Sciatic nerve (tissue), 2 donors: ENCODE measurements at regions not wholly inside any gene's neighbourhood (a gene's known extent, or its start where the extent isn't known, plus 50 kb on each side); places are given as distances from the start of the nearest gene placed in this dataset.
"Not testable (repeated sequence)": the region's sequence is repeated elsewhere in the genome, so short reads cannot be mapped to it uniquely, and the experiment has no call there.

Experiments
- ATAC-seq: fragments of 200-7000 bp; cut with Tn5 transposase; one replicate; pipeline ENCODE4 v1.9.1; 2020; ENCODE audit warnings: mild to moderate bottlenecking, moderate library complexity
- DNase-seq: peaks from one replicate; pipeline ENCODE4 v3.0.0-alpha.2; 2020; ENCODE audit warnings: low spot score
- intact Hi-C: fragments of 100-400 bp; cut with DNase I; formaldehyde crosslinking; loops from one replicate; pipeline ENCODE4 v1.14.2; 2022
- donor health status: DM: no; HTN: no; CAD: no.
- donor health status: DM: no; HTN: no; CAD: no.

GRCh38 chr5:14942212-14942611 is 70.6 kb upstream of the ANKH start:
- DNase-seq (no peak), ATAC-seq (no peak)
- intact Hi-C loops: no loop called here

DNA sequence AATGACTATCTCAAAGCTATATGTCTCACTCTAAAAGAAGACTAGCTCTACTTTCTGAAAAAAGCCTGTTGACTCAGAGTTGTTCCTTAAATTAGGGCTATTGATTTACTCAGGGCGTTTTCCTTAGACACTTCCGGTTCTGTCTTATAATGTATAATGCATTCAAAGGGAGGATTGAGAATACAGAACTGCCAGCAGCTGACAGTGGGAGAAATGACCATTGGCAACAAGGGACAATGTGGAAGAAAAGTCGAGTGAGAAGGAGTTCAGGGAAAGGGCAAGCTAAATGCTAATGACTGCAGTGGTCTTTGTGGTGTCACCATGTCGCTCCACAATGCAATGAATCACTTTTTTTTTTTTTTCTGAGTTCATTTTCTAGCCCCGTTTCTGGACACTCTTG is 65.7 kb upstream of the ANKH start:
- ATAC-seq (peak; percentile 49), DNase-seq (no peak)
- intact Hi-C loops: no loop called here

DNA sequence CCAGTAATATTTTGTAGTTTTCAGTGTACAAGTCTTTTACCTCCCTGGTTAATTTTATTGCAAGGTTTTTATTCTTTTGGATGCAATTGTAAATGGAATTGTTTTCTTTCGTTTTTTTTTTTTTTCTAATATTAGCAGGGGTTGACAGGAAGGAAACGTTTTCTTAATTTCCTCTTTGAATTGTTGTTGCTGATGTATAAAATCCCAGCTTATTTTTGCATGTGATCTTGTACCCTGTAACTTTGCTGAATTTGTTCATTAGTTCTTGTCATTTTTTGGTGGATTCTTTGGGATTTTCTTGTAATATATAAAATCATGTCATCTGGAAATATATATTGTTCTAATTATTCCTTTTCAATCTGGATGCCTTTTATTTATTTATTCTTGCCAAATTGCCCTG is 65.0 kb upstream of the ANKH start:
- intact Hi-C loops: no loop called here
- DNase-seq (no peak), ATAC-seq (no peak)

DNA sequence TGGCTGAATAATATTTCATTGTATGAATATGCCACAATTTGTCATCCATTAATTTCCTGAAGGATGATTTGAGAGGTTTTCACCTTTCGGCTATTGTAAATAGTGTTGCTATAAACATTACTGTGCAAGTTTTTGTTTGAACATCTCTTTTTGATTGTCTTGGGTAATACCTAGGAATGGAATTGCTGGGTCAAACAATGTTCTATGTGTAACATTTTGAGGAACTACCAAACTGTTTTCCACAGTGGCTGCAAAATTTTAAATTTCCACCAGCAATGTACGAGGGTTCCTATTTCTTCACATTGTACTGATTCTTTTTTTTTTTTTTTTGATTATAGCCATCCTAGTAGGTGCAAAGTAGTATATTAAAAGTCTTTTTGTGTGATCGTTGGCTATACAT is 63.8 kb upstream of the ANKH start:
- ATAC-seq: peak; percentile 30
- intact Hi-C loops: no loop called here
- DNase-seq: no peak

DNA sequence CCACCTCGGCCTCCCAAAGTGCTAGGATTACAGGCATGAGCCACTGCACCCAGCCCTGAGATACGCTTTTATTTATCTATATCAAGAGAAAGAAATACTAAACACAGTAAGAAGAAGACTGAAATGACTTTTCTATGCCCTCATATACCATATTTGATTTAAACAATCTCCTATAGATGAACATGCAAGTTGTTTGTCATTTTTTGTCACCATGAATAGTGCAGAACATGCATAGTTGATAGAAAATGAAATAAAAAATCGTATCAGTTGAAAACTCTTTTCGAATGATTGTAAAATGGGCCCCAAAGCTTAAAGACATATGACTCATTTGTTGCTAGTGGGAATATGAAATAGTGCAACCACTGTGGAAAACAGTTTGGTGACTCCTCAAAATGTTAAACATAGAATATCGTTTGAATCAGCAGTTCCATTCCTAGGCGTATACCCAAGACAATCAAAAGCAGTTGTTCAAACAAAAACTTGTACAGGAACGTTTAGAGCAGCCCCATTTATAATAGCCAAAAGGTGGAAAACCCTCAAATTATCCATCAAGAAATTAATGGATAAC is 61.4 kb upstream of the ANKH start:
- DNase-seq (no peak), ATAC-seq (no peak)
- intact Hi-C loops: no loop called here

DNA sequence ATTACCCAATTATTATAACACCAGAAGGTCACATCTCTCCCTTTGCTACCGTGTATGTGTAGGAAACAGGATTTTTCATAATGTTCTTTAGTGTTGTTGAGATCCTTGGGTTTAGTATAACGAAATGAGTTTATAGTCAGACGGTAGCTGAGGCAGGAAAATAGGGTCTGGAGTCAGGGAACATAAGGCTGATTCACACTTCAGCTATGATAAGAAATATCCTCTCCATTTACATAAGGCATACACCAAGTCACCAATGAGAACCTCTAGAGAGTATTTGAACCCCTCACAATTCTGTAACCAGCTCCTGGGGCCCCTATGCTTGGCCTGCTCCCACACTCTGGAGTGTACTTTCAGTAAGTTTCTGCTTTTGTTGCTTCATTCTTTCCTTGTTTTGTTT is 58.9 kb upstream of the ANKH start:
- ATAC-seq: no peak
- no peak for DNase-seq
- intact Hi-C loops: no loop called here

DNA sequence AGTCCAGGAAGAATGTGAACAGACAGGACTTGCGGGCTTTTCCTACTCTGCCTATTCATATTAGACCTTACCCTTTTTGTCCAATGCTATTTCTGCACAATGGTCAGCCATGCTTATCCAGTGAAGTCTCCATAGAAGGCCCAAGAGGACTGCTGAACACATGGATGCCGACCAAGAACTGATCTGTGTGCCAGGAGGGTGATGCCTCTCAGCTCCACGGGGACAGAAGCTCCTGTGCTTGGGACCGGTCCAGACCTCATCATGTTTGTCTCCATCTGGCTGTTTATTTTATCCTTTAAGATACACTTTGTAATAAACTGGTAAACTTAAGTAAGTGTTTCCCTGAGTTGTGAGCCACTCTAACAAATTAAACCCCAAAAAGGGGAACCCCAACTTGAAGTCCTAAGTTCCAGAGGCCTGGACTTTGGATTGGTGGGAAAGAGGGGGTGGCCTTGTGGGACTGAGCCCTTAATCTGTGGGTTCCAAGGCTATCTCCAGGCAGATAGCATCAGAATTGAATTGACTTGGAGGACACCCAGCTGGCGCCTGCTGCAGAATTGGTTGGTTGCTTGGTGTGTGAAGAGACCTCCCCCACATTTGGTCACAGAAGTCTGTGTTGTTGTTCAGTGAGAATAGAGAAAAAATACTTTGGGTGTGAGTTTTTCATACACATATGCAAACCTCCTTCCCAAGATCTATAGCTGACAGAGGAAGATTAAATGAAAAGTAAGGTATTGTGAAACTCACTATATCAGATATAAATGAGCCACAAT is 57.9 kb upstream of the ANKH start:
- intact Hi-C loops: loop anchor here (10.0 kb wide), 1 partner anchor 55 kb away; the partner anchor contains the start of gene ANKH
- no peak for DNase-seq
- no peak for ATAC-seq

DNA sequence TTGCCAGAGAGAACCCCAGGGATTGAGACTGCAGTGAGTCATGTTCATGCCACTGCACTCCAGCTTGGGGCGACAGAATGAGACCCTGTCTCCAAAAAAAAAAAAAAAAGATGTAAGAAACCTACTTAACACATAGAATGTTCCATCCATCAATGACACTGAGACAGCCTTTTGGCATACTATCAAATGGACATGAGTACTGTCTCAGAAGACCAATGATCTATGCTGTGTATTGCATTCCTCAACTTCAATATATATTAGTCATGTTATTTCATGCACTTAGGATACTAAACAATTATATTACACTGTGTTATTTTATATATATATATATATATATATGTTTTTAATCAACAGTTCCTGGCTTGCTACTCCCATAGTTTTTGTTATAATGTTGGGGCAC is 57.1 kb upstream of the ANKH start:
- DNase-seq (no peak), ATAC-seq (no peak)
- intact Hi-C loops: loop anchor here (10.0 kb wide), 1 partner anchor 54 kb away; the partner anchor contains the start of gene ANKH

GRCh38 chr5:14925326-14925725 is 53.7 kb upstream of the ANKH start:
- intact Hi-C loops: loop anchor here (10.0 kb wide), 1 partner anchor 51 kb away; the partner anchor contains the start of gene ANKH
- ATAC-seq: no peak
- no peak for DNase-seq

- intact Hi-C loops: loop anchor here (10.0 kb wide), 1 partner anchor 48 kb away; the partner anchor contains the start of gene ANKH
- DNase-seq, ATAC-seq: not testable (repeated sequence)
Measured at GRCh38 chr5:14922952-14923351, 51.4 kb upstream of the ANKH start.

- intact Hi-C loops: loop anchor here (10.0 kb wide), 1 partner anchor 48 kb away; the partner anchor contains the start of gene ANKH
- no peak for DNase-seq
- ATAC-seq: no peak
Measured at GRCh38 chr5:14922456-14922855, 50.9 kb upstream of the ANKH start.
